ENCODE measurements at regions not wholly inside any gene's neighbourhood (a gene's known extent, or its start where the extent isn't known, plus 50 kb on each side); places are given as distances from the start of the nearest gene placed in this dataset.
"Not testable (repeated sequence)": the region's sequence is repeated elsewhere in the genome, so short reads cannot be mapped to it uniquely, and the experiment has no call there.

DNA sequence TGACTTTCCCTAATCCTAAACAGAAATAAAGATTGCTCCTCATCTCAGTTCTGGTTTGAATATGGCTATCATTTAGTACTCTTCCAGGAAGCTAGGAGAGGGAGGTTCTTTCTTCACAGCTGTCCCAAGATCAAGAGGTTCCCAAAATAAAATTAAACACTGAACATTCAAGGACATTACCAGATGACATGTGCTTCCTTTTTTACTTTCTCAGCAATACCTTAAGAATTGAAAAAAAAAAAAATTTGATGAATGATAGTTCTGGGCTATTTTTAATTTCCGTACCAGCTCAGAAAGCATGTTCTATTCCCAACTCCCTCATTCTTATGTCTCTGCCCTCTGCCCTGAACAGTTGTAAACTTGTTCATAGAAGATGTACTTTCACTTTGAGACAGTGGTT, 61.7 kb upstream of the MYL1 start:
- DNase-seq = peak; percentile 22

DNA sequence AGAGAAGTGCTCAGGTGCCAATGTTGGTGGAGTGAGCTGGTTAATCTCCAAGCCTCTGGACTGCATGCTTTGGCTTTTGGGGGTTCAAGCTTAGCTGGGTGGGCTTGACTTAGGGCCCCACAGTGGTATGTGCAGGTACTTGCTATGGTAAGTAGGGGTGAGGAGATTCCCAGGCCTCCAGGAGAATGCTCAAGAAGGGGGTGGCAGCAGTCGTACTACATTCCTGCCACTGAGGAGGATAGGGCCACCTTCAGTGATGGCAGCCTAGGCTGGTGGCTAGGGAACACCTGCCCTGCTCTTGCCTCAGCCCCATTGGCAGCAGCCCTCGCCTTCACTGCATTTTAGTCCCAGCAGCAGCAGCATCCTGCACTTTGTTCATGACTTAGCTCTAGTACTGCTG, 55.6 kb upstream of the MYL1 start:
- no peak for DNase-seq

DNA sequence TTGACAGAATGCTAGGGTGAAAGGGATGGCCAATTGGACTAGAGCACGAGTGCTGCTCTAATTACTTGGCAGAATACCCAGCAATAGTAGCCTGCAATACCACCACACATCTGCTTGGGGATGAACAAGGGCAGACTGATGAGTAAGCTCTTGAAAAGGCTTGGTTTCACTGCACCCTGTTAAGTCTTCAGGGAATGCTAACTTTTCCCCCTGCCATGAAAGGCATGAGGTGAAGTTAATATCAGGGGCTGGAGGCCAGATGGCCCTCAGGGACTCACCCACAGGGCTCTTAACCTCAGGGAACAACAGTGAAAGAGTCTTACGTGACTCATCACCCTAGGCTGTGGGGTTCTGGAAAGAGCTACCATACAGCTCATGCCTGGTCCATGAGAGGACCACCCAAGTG, 51.7 kb upstream of the MYL1 start:
- no peak for DNase-seq

DNA sequence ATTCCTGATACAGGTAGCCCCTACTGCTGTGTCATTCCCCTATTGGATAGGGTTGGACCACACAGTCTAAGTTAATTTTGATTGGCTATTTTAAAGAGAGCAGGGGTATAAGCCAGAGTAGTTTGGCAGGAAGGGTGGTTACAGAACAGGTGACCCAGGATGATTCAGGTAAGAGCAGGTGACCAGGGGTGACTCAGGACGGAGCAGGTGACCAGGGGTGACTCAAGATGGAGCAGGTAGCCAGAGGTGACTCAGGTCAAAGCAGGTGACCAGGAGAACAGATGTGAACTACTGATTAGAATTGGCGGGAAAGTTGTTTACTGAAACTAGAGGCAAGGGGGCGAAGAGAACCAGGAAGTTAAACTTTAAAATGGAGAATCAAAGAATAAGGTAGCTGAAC, 50.5 kb upstream of the MYL1 start:
- not testable (repeated sequence) for DNase-seq

Measured in OCI-M1 (cell line).